RKO (cell line): ENCODE measurements at regions not wholly inside any gene's neighbourhood (a gene's known extent, or its start where the extent isn't known, plus 50 kb on each side); places are given as distances from the start of the nearest gene placed in this dataset.

Experiments used
- DNase-seq: peaks from one replicate; pipeline ENCODE4 v3.0.0-alpha.2; 2016; ENCODE audit warnings: low spot score

DNA sequence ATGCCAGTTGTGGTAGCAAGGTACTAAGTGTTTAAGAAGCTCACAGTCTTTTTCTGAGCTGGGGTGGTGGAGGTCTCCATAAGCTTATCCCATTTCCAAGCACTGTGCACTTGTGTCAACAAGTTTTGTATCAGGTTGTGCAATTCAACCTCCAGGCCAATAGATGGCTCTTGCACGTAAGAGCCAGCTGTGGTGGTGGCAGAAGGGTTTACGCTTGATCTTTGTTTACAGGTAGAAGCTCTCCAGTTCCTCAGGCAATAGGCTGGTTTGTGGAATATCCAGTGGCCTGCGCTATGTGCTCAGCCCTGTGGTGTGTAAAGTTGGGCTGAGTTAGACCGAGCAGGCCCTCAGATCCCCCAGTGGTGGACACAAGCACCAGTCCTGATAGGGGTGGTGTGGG lies 89.7 kb upstream of the CNTNAP5 start:
- no peak for DNase-seq

GRCh38 chr2:123953846-123954245 lies 71.2 kb upstream of the CNTNAP5 start:
- DNase-seq, result peak; percentile 51

GRCh38 chr2:123958011-123958410 lies 67.1 kb upstream of the CNTNAP5 start:
- DNase-seq, result peak; percentile 2

GRCh38 chr2:123961576-123961975 lies 63.5 kb upstream of the CNTNAP5 start:
- no peak for DNase-seq

DNA sequence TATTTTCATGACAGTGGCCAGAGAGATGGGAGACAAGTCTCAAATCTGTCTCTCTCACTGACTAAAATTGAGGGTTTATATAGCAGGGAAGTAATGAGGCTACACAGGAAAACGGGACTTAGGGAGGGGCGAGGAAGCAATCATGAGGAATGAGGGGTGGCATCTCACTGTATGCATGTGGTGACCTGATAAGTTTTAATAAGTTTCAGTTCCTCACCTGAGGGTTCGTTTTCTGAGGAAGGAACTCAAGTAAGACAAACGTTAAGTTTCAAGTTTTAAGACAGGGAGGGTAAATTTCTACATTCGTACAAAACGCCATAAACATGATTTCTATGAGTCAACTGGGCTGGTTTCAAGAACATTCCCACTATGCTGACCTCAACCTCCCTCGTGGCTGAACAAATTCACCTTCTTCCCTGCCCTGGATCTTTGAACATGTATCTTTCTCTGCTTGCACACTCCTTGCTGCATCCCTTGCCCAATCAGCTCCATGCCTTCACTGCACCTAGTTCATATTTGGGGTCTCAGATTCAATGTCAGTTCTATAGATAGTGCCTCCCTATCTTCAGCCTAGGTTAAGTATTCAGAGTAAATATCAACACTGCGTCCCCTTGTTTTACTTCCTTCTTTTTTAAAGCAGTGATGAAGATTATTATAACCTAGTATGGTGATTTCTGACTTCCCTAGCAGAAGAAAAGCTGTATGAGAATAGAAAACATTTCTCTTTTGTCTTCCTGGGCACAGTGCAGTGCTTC lies 53.3 kb upstream of the CNTNAP5 start:
- no peak for DNase-seq
